Gastrocnemius medialis (tissue), 4 donors: ENCODE measurements at regions not wholly inside any gene's neighbourhood (a gene's known extent, or its start where the extent isn't known, plus 50 kb on each side); places are given as distances from the start of the nearest gene placed in this dataset.

Source experiments
- CTCF ChIP-seq, 5 experiments: fragments of 450-650 bp in 3 of 5; fragments of 200-600 bp in 2 of 5; sonication (generic) in 2 of 5; IDR thresholded peaks in 4 of 5; conservative IDR thresholded peaks in 1 of 5; 1 replicate in 4 of 5; 2 replicates in 1 of 5; pipeline ENCODE4 v1.5.1; 2016 to 2019; ENCODE audit warnings: antibody characterized with exemption in 5 of 5, mild to moderate bottlenecking in 3 of 5, moderate library complexity in 3 of 5
- POLR2A ChIP-seq, 2 donors: fragments of 450-650 bp; IDR thresholded peaks; one replicate each; pipeline ENCODE4 v1.6.1; 2017; ENCODE audit warnings: antibody characterized with exemption in 2 of 2, mild to moderate bottlenecking in 2 of 2, moderate library complexity in 2 of 2

GRCh38 chr2:72040629-72041571, 106.8 kb downstream of the CYP26B1 start:
- TF ChIP-seq POLR2A (IDR thresholded peaks at IDR 0.05) (no peak), CTCF (IDR thresholded peaks at IDR 0.05 in 4 of 5, conservative IDR thresholded peaks at IDR 0.05 in 1 of 5) (no peak)
